ENCODE measurements at regions not wholly inside any gene's neighbourhood (a gene's known extent, or its start where the extent isn't known, plus 50 kb on each side); places are given as distances from the start of the nearest gene placed in this dataset.
"Not testable (repeated sequence)": the region's sequence is repeated elsewhere in the genome, so short reads cannot be mapped to it uniquely, and the experiment has no call there.

DNA sequence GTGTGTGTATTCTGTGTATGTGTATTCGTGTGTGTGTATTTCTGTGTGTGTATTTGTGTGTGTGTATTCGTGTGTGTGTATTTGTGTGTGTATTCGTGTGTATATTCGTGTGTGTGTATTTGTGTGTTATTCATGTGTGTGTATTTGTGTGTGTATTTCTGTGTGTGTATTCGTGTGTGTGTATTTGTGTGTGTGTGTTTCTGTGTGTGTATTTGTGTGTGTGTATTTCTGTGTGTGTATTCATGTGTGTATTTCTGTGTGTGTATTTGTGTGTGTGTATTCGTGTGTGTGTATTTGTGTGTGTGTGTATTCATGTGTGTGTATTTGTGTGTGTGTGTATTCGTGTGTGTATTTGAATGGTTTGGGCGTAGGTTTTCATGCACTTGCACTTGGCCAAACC lies 405.4 kb downstream of the SOX2 start:
- Histone ChIP-seq H3K27ac (no peak overlapping the region), H3K4me3 (no peak overlapping the region)

DNA sequence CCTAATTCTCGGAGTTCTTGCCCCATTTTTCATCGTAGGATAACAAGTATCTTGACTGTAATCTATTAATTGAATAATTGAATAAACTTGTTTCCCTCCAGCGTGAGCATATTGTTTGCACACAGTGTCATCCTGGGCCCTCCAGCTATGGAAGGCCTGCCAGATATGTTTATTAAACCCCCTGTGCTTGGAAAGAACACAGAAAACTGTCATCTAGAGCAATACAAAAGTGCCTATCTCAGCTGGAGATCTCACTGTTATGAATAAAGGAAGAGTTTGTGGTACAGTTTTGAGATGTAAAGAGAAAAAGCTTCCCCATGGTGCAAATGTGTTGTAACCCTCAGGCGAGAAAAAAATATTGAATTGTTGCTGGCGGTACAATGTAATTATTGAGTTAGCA lies 405.9 kb downstream of the SOX2 start:
- no peak overlapping the region for H3K4me3 ChIP-seq
- H3K27ac ChIP-seq: no peak overlapping the region

DNA sequence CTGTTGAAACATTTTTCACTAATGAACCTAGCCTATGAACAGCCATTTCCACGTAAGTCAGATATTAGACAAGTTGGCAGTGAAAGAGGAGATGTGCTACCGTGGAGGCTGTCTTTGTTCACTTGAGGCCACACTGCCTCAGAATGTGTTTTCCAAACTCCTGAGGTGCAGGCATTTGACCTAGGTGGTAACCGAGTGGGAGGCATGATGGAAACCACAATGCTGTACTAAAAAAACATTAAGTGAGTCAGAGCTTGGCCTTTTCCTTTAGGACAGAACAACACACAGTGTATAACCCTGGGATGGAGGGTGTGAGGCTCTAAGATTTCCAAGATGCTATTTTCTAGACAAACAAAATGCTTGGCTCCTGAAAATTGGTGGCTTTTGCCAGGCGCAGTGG lies 406.3 kb downstream of the SOX2 start:
- Histone ChIP-seq H3K4me3 (no peak overlapping the region), H3K27ac (no peak overlapping the region)

DNA sequence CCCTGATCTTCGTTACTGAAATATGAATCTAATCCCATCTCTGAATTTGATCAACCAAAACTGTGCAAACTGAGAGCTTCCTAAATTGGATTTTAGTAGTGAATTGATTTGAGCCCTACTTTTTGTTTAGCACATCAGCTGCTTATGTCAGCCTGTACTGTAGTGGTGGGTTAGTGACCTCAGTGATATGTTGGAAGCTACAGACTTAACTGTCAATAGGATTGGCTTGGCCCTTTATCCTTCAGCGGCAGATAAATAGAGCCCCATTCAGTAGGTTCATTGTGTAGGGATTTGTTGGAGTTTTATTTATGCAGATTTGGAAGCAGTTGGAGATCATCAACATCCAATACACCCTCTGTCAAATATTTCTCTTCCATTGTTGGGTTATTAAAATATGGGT lies 409.7 kb downstream of the SOX2 start:
- Histone ChIP-seq H3K4me3 (no peak overlapping the region), H3K27ac (no peak overlapping the region)

DNA sequence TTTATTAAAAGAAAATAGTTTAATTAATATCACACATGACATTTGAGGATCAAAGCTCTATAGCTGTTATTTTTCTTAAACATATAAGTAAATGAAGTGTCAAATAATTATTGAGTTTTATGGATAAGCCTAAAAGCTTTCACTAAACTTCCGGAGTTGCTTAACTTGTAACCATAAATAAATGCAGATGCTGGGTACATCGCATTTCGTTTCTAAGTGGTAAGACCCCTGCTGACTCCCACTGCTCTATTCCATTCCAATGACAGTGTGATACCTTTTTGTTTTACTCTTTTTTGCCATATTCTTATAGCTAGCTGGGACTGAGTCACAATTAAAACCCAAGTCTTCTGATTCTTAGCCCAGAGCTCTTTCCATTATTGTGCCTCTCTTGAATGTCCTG lies 411.1 kb downstream of the SOX2 start:
- H3K4me3 ChIP-seq: no peak overlapping the region
- no peak overlapping the region for H3K27ac ChIP-seq

DNA sequence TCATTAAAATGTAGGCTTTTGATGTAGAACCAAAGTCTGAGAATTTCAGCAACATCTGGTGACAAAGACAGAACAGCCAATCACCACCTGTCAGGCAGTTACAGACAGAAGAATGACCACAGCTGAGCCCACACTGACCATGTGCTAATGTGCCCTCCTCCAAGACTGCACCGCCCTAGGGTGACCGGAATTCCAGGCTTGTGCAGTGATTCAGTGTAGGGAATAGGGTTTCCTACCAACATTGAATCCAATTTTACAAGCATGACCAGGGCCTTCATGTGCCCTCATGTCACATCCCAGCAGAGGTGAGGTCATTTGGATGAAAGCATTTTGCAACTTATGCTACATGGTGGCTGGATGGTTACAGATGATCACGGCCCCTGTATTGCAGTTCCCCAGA lies 412.5 kb downstream of the SOX2 start:
- H3K27ac ChIP-seq: no peak overlapping the region
- H3K4me3 ChIP-seq: no peak overlapping the region

DNA sequence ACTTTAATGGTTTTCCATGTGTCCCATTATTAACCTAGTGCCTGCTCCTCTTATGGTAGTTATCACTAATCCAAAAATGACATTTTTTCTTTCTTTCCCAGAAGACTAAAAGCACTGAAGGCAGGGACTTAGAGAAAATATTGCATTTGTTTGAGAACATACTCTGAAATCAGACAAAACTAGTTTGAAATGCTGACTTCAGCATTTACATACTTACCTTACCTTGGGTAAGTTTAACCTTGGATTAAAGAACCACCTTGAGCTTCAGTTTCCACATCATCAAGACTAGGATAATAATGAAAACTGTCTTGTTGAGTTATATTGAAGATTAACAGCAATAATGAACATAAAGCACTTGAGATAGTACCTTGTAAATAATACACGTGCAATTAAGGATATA lies 413.0 kb downstream of the SOX2 start:
- Histone ChIP-seq H3K4me3 (no peak overlapping the region), H3K27ac (no peak overlapping the region)

DNA sequence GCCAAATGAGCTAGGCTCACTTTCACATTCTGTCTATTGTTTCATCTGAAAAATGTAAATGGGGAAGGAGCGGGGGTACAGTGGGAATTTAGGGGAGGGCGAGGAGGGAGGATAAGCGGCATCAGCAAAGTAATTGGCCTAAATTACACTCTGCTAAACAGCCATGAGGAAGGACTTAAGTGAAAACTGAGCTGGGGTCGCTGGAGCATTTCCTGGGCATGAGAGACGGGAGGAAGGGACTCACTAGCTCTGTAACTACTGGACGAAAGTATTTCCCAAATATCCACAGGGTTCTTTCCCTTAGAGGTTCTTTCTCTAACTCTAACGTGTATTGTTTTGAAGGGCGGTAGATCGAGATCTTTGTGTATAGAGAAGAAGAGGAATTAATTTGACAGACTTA lies 418.0 kb downstream of the SOX2 start:
- Histone ChIP-seq H3K4me3 (no peak overlapping the region), H3K27ac (no peak overlapping the region)

DNA sequence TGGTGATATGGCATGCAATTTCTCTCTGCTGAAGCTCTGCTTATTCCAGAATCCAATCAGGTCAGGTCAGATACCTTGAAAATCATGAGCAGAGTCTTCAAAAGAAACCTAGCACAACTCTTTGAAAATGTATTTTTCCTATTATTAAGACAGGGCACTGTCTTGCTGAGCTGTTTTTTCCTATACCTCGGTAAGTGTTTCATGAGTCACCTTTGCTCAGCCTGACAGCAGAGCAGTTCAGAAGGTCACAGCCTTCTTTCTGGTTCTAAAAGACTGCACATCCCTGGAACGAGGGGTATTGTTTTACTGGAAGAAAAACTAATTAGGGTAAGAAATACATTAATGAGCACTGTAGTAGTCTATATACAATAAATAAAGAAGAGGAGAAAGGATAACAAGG lies 422.0 kb downstream of the SOX2 start:
- no peak overlapping the region for H3K4me3 ChIP-seq
- H3K27ac ChIP-seq: no peak overlapping the region

DNA sequence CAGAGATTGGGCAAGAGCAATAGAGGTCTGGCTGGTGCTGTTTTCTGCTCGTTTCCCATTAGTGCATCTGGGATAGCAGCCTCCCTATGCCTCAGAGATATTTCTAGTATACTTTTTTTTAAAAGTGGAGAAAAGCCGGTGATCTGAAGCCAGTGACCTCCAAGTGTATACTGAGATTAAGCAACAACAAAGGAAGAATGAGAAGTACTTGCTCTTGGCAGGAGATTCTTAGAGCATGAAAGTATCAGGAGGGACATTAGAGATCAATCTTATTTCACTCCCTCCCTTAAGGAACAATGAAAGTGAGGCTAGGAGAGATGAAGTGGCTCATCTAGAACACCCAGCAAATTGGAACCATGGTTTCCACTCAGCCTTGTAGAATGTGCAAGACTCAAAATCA lies 423.3 kb downstream of the SOX2 start:
- Histone ChIP-seq H3K4me3 (no peak overlapping the region), H3K27ac (no peak overlapping the region)

DNA sequence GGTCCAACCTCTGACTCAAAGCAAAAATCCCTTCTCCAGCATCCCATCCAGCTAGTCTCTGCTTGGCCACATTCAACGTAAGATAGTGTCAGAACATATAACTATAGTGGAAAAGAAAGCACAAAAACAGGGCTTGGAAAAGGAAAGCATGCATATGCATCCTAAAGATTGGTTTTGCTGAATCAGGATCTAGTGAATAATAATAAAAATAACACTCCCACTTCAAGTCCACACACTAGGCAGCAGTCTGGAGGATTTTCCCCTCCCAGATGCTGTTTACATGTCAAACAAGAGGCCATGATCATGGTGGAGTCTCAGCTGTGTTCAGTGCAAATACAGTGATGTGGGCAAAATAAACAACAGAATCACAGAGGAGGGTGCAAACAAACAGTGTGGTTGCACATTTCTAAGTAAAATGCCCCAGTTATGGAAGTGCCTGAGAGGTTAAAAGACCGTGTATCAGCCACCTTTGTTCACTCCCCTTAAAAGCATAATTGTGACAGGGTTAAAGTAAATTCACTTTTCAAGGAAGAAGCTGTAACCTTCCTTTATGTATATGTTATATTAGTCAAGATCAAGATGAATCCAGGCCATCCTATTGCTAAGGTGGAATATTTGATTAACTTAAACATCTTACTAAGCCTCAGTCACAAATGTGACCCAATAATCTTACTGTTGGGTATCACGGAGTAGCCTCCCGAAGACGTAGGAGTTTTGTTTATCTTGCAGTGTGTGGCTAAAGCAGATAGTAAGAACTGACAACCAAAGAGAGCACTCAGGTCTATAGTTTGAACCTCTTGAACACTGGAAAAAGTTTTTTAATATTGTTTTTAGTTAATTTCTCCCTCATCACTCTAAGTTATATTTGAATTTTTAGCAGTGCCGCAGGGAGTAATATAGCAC lies 424.5 kb downstream of the SOX2 start:
- H3K27ac ChIP-seq: no peak overlapping the region

DNA sequence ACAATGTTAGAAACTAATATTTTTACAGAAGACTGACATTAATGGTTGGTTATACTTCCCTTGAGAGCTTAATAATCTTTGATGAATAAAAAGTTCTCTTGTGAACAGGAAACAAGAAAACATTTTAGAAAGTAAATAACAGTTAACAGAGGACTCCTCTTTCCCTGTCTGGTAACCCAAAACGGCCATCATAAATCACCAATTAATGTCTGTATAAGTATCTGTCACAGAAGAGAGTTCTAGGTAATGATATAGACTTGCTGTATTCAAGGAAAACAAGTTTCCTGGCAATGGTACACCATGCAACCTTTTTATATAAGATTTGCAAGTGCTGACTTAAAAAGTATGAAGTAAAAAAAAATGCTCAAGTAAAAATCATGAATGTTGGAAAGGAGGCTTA lies 426.7 kb downstream of the SOX2 start:
- no peak overlapping the region for H3K4me3 ChIP-seq
- H3K27ac ChIP-seq: no peak overlapping the region

More for the DNA sequence above, 424.5 kb downstream of the SOX2 start:
- no peak overlapping the region for H3K4me3 ChIP-seq

DNA sequence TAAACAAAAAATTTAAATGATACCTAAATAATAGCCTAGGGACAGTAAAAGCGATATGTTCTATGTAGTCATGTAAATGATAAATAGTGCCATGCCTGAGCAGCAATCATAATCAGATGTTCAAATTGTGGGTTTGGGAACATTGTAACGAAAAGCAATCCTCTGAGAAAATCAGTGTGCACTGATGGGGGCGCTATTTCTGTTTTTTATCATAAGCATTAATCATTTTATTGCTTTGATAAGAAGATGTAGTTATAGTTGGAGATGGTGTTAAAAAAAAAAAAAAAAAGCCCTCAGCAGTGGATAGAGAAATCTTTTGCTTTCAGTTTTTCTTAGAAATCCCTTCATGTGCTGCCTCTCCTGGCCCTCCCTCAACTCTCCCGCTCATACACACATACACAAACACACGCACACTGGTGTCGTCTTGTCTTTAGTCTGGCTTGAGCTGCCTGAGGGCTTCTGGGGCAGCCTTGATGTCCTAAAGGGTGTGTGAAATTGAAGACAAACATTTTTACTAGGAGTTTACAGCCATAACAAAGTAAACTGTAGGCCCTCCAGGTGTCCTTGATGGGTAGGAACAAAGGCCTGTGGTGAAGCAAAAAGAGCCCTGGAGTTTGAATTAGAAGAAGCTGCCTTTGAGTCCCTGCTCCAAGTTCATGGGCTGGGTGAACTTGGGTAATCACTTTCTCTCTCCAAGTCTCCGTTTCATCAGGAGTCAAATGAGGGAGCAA lies 428.1 kb downstream of the SOX2 start:
- no peak overlapping the region for H3K27ac ChIP-seq

DNA sequence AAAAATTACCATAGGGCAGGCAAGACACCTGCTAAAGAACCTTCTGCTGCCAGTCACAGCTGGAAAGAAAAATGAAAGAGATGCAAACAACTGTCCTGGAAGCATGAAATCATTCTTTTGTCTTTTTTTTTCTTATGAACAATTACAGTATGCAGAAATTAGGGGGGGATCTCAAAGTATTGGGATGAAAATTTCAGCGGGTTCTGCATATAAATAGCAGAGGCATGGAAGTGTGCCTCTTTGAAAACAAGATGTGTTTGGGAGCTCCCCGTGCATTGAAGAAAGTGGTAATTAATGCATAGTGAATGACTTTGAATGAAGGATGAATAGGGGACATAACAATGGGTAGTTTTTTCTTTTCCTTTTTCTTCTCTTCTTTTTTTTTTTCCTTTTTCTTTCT lies 431.2 kb downstream of the SOX2 start:
- H3K27ac ChIP-seq: no peak overlapping the region
- H3K4me3 ChIP-seq: no peak overlapping the region

More for the DNA sequence above, 428.1 kb downstream of the SOX2 start:
- H3K4me3 ChIP-seq: no peak overlapping the region

DNA sequence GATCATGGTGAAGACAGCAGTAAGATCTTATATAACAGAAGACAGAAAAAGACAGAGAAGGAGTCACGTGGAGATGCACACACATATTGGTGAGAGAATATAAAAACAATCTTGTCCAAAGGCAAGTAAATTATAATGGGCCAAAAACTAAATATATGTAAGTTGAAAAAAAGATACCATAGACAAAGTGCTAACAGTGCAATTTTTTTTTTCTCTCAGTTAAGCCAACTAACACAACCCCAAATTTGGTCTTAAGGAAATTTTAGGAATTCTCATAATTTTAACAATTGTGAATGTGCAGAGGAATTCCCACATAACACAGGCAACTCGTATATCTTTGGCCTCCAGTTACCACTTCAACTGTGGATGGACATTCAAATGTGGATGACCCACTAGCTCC lies 432.2 kb downstream of the SOX2 start:
- Histone ChIP-seq H3K4me3 (no peak overlapping the region), H3K27ac (no peak overlapping the region)

DNA sequence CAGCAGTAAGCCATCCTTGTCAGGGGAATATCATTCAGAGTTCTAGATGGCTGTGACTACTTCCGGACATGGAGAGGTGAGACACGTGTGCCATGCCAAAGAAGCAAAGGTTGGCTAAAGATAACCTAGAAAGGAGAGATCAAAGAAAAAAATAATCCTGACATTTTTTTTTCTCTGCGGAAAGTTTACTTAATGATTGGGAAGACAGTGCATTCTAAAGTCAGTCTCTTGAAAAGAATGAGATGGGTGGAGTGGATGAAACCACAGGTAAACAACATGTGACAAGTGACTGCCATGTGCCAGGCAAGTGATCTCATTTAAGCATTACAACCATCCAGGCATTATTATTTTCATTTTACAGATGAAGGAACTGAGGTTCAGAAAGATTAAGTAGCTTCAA lies 436.6 kb downstream of the SOX2 start:
- Histone ChIP-seq H3K4me3 (no peak overlapping the region), H3K27ac (no peak overlapping the region)

DNA sequence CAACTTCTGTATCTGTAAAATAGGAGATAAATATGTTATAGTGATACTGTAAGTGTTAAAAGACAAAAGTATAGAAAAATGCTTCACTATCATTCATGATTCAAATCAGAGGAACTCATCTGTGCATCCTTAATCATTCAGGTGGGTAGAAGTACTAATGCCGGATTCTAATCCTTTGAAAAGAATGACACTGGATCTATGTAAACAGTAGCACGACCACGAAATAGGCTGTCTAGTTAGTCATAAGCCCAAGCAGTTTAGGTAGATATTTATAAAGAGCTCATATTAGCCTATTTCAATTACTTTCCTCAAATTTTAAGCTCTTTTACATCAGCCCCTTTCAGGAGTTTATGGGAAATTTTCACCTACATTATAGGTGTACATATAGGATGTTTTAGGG lies 437.9 kb downstream of the SOX2 start:
- H3K4me3 ChIP-seq: no peak overlapping the region

DNA sequence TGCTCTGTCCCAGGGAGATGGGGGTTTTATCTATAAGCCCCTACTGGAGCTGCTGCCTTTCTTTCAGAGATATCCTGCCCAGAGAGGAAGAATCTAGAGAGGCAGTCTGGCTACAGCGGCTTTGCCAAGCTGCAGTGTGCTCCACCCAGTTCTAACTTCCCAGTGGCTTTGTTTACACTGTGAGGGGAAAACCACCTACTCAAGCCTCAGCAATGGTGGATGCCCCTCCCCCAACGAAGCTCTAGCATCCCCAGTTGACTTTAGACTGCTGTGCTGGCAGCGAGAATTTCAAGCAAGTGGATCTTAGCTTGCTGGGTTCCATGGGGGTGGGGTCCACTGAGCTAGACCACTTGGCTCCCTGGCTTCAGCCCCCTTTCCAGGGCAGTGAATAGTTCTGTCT lies 444.6 kb downstream of the SOX2 start:
- not testable (repeated sequence) for H3K27ac ChIP-seq, H3K4me3 ChIP-seq

More for the DNA sequence above, 437.9 kb downstream of the SOX2 start:
- no peak overlapping the region for H3K27ac ChIP-seq

DNA sequence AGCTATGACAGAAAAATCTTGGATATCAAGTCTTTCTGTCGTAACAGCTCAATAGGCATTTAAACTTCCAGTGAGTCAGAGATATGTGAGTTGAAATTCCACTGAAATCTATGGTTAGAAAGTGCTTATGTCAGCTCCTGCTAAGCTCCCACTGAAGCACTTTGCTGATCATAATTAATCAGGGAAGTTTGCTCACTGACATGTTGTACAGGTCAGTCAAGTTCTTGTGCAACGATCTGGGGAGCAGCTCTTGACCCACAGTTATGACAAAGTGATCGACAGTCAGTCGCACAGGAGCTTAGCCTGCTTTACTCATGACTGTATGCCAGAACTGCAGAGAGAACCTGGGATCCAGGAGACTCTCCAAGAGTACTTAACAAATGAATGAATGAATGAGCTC lies 453.5 kb downstream of the SOX2 start:
- H3K27ac ChIP-seq: no peak overlapping the region
- H3K4me3 ChIP-seq: no peak overlapping the region

DNA sequence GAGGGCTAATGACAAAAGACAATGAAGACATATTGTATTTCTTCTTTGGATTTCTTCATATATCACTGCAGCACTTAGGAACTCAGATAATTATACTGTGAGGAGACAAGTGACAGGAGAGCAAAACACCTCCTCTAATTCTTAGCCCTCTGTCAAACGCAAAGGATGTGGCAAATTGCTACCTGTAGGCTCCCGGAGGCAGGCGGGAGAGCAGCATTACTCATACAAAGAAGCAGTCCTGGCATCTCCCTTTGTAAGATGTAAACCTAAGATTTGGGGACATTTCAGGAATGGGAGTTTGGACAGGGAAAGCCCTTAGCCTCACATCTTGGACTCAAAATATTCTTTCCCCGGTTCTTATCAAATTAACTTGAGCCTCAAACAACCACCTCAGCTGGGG lies 460.8 kb downstream of the SOX2 start:
- Histone ChIP-seq H3K4me3 (no peak overlapping the region), H3K27ac (no peak overlapping the region)

DNA sequence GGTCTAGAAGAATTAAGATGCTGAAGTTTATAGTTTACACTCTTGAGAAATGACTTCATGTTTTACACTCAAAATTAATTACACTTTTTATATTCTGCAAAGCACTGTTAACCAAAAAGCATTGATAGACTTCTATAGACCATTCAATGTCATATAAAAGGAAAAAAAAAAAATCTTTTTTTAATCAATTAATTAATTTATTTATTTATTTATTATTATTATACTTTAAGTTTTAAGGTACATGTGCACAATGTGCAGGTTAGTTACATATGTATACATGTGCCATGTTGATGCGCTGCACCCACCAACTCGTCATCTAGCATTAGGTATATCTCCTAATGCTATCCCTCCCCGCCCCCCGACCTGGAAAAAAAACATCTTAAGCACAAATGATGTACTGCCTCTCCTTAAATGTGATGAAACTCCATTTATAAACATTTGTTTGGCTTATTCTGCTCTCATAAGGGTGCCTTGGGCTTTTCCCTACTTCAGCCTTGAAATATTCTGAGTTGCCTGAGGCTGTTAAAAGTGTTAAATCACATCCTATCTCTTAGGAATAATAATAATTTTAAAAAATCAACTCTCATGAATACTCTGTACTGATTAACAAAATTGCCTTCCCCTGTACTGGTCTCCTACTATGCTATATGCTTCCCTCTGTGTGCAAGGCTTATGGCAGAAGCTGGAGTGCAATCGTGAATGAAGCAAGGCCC lies 466.9 kb downstream of the SOX2 start:
- H3K27ac ChIP-seq: no peak overlapping the region
- no peak overlapping the region for H3K4me3 ChIP-seq
